OCI-LY1 (cell line): ENCODE measurements at regions not wholly inside any gene's neighbourhood (a gene's known extent, or its start where the extent isn't known, plus 50 kb on each side); places are given as distances from the start of the nearest gene placed in this dataset.
"Not testable (repeated sequence)": the region's sequence is repeated elsewhere in the genome, so short reads cannot be mapped to it uniquely, and the experiment has no call there.

ENCODE experiments used
- H2AFZ ChIP-seq: fragments of 200-600 bp; sonication (generic), shearing (Covaris generic); 2 replicates; pipeline ENCODE4 v1.6.0; 2014; ENCODE audit warnings: antibody characterized with exemption, mild to moderate bottlenecking, low read length
- H3F3A ChIP-seq: fragments of 200-600 bp; sonication (generic), shearing (Covaris generic); 2 replicates; pipeline ENCODE4 v1.6.0; 2014; ENCODE audit warnings: mild to moderate bottlenecking, antibody characterized with exemption, low read length, moderate library complexity; ENCODE audit not compliant: insufficient read depth
- H3K27ac ChIP-seq: fragments of 200-600 bp; sonication (generic); 2 replicates; pipeline ENCODE4 v1.5.1; 2014; ENCODE audit warnings: low read length, mixed run types, mild to moderate bottlenecking, low read depth; ENCODE audit not compliant: poor library complexity, severe bottlenecking
- H3K27me3 ChIP-seq: fragments of 200-600 bp; sonication (generic); 2 replicates; pipeline ENCODE4 v1.6.0; 2014; ENCODE audit warnings: antibody characterized with exemption, mild to moderate bottlenecking, low read length, moderate library complexity; ENCODE audit not compliant: insufficient read depth
- H3K36me3 ChIP-seq: fragments of 200-600 bp; sonication (generic); 2 replicates; pipeline ENCODE4 v1.6.1; 2014; ENCODE audit warnings: mild to moderate bottlenecking, antibody characterized with exemption, low read length, moderate library complexity, mixed read lengths; ENCODE audit not compliant: insufficient read depth
- H3K4me1 ChIP-seq: fragments of 200-600 bp; sonication (generic); 2 replicates; pipeline ENCODE4 v1.5.1; 2014; ENCODE audit warnings: mild to moderate bottlenecking, low read length, moderate library complexity; ENCODE audit not compliant: insufficient read depth, severe bottlenecking
- H3K4me2 ChIP-seq: fragments of 200-600 bp; sonication (generic), shearing (Covaris generic); 2 replicates; pipeline ENCODE4 v1.6.1; 2014; ENCODE audit warnings: low read length
- H3K4me3 ChIP-seq: fragments of 200-600 bp; sonication (generic); 2 replicates; pipeline ENCODE4 v1.5.1; 2014; ENCODE audit warnings: low read length, low read depth, mild to moderate bottlenecking, mixed read lengths; ENCODE audit not compliant: poor library complexity, severe bottlenecking
- H3K79me2 ChIP-seq: fragments of 200-600 bp; shearing (Covaris generic); 2 replicates; pipeline ENCODE4 v1.6.1; 2016; ENCODE audit warnings: mixed run types, low read length, mixed read lengths; ENCODE audit not compliant: insufficient read depth
- H3K9ac ChIP-seq: fragments of 200-600 bp; sonication (generic), shearing (Covaris generic); 2 replicates; pipeline ENCODE4 v1.6.1; 2014; ENCODE audit warnings: mild to moderate bottlenecking, low read length, mixed read lengths
- H3K9me2 ChIP-seq: fragments of 200-600 bp; sonication (generic), shearing (Covaris generic); 2 replicates; pipeline ENCODE4 v1.6.1; 2014; ENCODE audit warnings: low read depth, mild to moderate bottlenecking, low read length, mixed read lengths
- H3K9me3 ChIP-seq: fragments of 200-600 bp; shearing (Covaris generic); 2 replicates; pipeline ENCODE4 v1.6.1; 2014; ENCODE audit warnings: low read length, mixed read lengths
- H4K20me1 ChIP-seq: fragments of 200-600 bp; sonication (generic), shearing (Covaris generic); 2 replicates; pipeline ENCODE4 v1.6.0; 2016; ENCODE audit warnings: mild to moderate bottlenecking, low read length; ENCODE audit not compliant: insufficient read depth
- EZH2 ChIP-seq: fragments of 200-600 bp; sonication (generic), shearing (Covaris generic); IDR thresholded peaks from 2 replicates; pipeline ENCODE4 v1.8.0; 2017; ENCODE audit warnings: borderline replicate concordance, mixed run types, mild to moderate bottlenecking, antibody characterized with exemption, low read length, moderate library complexity, mixed read lengths
- TF ChIP-seq, protein P1 (sequence below): fragments of 200-600 bp; sonication (generic), shearing (Covaris generic); IDR thresholded peaks from 2 replicates; pipeline ENCODE4 v1.5.1; 2017; ENCODE audit warnings: mild to moderate bottlenecking, antibody characterized with exemption, low read length, moderate library complexity, mixed read lengths

DNA sequence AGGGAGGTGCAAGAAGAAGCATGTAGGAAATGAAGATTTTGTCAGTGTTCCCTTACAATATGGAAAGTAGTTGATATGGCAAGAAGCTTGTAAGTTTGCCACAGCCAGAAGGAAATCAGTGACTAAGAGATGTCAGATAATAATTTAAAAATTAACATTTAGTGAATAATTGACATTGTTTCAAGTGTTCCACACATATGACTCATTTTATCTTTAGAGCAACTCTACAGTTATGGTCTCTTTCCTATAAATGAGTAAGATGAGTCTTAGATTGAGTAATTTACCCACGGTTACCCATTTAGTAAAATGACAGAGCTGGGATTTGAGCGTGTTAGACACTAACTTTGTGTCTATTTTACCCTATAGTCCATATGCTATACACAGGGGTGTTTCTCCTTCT, 300.3 kb upstream of the IRS4 start:
- Histone ChIP-seq H3K4me2 (no peak overlapping the region), H3K9ac (no peak overlapping the region), H3F3A (no peaks in the 10 kb centered on the region), H4K20me1 (no peaks in the 10 kb centered on the region), H3K4me1 (no peaks in the 10 kb centered on the region), H3K4me3 (no peak overlapping the region), H3K36me3 (no peaks in the 10 kb centered on the region), H3K27me3 (no peaks in the 10 kb centered on the region), H3K79me2 (no peaks in the 10 kb centered on the region), H3K9me2 (no peaks in the 10 kb centered on the region), H3K27ac (no peak overlapping the region), H2AFZ (no peak overlapping the region), H3K9me3 (no peaks in the 10 kb centered on the region)
- TF ChIP-seq EZH2: no peak
- TF ChIP-seq, protein P1, sequence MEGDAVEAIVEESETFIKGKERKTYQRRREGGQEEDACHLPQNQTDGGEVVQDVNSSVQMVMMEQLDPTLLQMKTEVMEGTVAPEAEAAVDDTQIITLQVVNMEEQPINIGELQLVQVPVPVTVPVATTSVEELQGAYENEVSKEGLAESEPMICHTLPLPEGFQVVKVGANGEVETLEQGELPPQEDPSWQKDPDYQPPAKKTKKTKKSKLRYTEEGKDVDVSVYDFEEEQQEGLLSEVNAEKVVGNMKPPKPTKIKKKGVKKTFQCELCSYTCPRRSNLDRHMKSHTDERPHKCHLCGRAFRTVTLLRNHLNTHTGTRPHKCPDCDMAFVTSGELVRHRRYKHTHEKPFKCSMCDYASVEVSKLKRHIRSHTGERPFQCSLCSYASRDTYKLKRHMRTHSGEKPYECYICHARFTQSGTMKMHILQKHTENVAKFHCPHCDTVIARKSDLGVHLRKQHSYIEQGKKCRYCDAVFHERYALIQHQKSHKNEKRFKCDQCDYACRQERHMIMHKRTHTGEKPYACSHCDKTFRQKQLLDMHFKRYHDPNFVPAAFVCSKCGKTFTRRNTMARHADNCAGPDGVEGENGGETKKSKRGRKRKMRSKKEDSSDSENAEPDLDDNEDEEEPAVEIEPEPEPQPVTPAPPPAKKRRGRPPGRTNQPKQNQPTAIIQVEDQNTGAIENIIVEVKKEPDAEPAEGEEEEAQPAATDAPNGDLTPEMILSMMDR: no peak

DNA sequence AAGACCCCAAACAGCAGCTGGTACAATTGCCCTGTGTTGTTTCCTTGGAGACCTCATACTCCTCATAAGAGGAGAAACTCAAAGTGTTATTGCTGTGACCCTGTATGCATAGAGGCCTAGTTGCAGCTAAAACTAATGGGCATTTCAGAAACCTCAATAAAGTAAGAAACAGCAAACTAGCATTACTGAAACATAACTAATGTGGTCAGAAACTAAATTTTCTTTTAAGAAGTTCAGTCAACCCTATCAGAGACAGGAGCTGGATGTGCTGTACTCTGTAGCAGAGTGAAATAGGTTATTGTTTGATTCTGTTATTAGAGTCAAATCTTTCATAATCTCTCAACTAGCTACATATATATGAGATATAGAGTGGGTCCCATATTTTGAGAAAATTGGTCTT, 257.5 kb upstream of the IRS4 start:
- Histone ChIP-seq H3K4me3 (no peak overlapping the region), H3K4me1 (no peaks in the 10 kb centered on the region), H4K20me1 (no peaks in the 10 kb centered on the region), H3K9me2 (no peaks in the 10 kb centered on the region), H3K9me3 (no peaks in the 10 kb centered on the region), H3K9ac (no peak overlapping the region), H3K79me2 (no peaks in the 10 kb centered on the region), H3K27ac (no peak overlapping the region), H3K4me2 (no peak overlapping the region), H3K36me3 (no peaks in the 10 kb centered on the region), H3K27me3 (no peaks in the 10 kb centered on the region), H3F3A (no peaks in the 10 kb centered on the region), H2AFZ (no peak overlapping the region)
- TF ChIP-seq, protein P1: no peak
- TF ChIP-seq EZH2: no peak

DNA sequence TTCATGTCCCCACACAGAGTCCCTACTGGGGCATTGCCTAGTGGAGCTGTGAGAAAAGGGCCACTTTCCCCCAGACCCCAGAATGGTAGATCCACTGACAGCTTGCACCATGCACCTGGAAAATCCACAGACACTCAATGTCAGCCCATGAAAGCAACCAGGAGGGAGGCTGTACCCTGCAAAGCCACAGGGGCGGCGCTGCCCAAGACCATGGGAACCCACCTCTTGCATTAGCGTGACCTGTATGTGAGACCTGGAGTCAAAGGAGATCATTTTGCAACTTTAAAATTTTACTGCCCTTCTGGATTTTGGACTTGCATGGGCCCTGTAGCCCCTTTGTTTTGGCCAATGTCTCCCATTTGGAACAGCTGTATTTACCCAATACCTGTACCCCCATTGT, 236.5 kb upstream of the IRS4 start:
- not testable (repeated sequence) for H3K4me2 ChIP-seq, H3K9me3 ChIP-seq, H3K27me3 ChIP-seq, H4K20me1 ChIP-seq, H3K9me2 ChIP-seq, H3K36me3 ChIP-seq, H3F3A ChIP-seq, H2AFZ ChIP-seq, H3K27ac ChIP-seq, H3K4me1 ChIP-seq, H3K9ac ChIP-seq, H3K79me2 ChIP-seq, H3K4me3 ChIP-seq

DNA sequence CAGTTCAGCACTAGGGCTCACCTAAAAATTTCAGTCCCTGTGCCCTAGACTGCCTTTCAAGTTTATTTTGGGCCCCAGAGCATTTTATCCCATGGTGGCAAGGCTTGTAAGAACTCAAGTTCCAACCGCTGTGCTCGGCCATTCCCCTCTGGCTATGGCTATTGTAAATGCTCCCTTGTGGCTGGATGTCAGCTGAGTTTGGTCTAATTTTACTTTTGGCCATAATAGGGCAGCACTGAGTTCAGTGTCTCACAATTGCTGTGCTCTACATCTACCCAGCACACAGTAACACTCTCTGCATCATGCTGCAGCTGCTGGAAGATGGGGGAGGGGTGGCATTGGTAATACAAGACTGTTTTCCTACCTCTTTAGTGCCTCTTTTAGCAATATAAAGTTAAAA, 210.8 kb upstream of the IRS4 start:
- H3F3A ChIP-seq: no peaks in the 10 kb centered on the region

More for the DNA sequence above, 210.8 kb upstream of the IRS4 start:
- Histone ChIP-seq H4K20me1 (no peaks in the 10 kb centered on the region), H3K36me3 (no peaks in the 10 kb centered on the region), H2AFZ (no peak overlapping the region), H3K79me2 (no peaks in the 10 kb centered on the region), H3K9me2 (no peaks in the 10 kb centered on the region), H3K27ac (no peak overlapping the region), H3K27me3 (no peaks in the 10 kb centered on the region), H3K9me3 (no peaks in the 10 kb centered on the region), H3K4me2 (no peak overlapping the region), H3K4me3 (no peak overlapping the region), H3K4me1 (no peaks in the 10 kb centered on the region), H3K9ac (no peak overlapping the region)
- TF ChIP-seq, protein P1: no peak
- no peak for TF ChIP-seq EZH2
